ENCODE measurements at regions not wholly inside any gene's neighbourhood (a gene's known extent, or its start where the extent isn't known, plus 50 kb on each side); places are given as distances from the start of the nearest gene placed in this dataset.
"Not testable (repeated sequence)": the region's sequence is repeated elsewhere in the genome, so short reads cannot be mapped to it uniquely, and the experiment has no call there.

- DNase-seq = peak in 1 of 6 donors; percentile 31
Observed at GRCh38 chr2:239594019-239594771, 193.4 kb upstream of the HDAC4 start.

GRCh38 chr2:239593455-239593854 is 192.6 kb upstream of the HDAC4 start:
- no peak overlapping the region for H3K27ac ChIP-seq
- H3K27me3 ChIP-seq = no peaks in the 10 kb centered on the region
- WGBS, 2 donors = 78 to 90% methylated on average over 6 of the region's 6 CpGs
- no peak overlapping the region for H3K4me3 ChIP-seq
- no peaks in the 10 kb centered on the region for H3K9me3 ChIP-seq
- H3K4me1 ChIP-seq = no peaks in the 10 kb centered on the region
- TF ChIP-seq, protein P1, sequence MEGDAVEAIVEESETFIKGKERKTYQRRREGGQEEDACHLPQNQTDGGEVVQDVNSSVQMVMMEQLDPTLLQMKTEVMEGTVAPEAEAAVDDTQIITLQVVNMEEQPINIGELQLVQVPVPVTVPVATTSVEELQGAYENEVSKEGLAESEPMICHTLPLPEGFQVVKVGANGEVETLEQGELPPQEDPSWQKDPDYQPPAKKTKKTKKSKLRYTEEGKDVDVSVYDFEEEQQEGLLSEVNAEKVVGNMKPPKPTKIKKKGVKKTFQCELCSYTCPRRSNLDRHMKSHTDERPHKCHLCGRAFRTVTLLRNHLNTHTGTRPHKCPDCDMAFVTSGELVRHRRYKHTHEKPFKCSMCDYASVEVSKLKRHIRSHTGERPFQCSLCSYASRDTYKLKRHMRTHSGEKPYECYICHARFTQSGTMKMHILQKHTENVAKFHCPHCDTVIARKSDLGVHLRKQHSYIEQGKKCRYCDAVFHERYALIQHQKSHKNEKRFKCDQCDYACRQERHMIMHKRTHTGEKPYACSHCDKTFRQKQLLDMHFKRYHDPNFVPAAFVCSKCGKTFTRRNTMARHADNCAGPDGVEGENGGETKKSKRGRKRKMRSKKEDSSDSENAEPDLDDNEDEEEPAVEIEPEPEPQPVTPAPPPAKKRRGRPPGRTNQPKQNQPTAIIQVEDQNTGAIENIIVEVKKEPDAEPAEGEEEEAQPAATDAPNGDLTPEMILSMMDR (IDR thresholded peaks at IDR 0.05) = no peak
- peak in 1 of 6 donors; percentile 4 for DNase-seq
- ATAC-seq = no peak
- intact Hi-C loops (cut with DNase I) = no loop called here
- FAIRE-seq = no peak
- no peaks in the 10 kb centered on the region for H3K36me3 ChIP-seq

More at GRCh38 chr2:239594019-239594771, 193.4 kb upstream of the HDAC4 start:
- H3K4me3 ChIP-seq = no peak overlapping the region
- WGBS, 2 donors = 66 to 71% methylated on average over 17 of the region's 17 CpGs
- H3K9me3 ChIP-seq = no peaks in the 10 kb centered on the region
- no peaks in the 10 kb centered on the region for H3K4me1 ChIP-seq
- intact Hi-C loops (cut with DNase I) = no loop called here
- TF ChIP-seq, protein P1 (IDR thresholded peaks at IDR 0.05) = no peak
- FAIRE-seq = no peak
- no peaks in the 10 kb centered on the region for H3K36me3 ChIP-seq
- no peak for ATAC-seq
- H3K27me3 ChIP-seq = no peaks in the 10 kb centered on the region
- H3K27ac ChIP-seq = no peak overlapping the region

GRCh38 chr2:239592629-239593290 is 191.9 kb upstream of the HDAC4 start:
- FAIRE-seq; H3K27me3 ChIP-seq; H3K27ac ChIP-seq; H3K4me1 ChIP-seq; H3K9me3 ChIP-seq; intact Hi-C loops (cut with DNase I); DNase-seq; H3K4me3 ChIP-seq; ATAC-seq; H3K36me3 ChIP-seq: not testable (repeated sequence)
- 71 to 79% methylated on average over 10 to 16 of the region's 16 CpGs for WGBS, 2 donors

DNA sequence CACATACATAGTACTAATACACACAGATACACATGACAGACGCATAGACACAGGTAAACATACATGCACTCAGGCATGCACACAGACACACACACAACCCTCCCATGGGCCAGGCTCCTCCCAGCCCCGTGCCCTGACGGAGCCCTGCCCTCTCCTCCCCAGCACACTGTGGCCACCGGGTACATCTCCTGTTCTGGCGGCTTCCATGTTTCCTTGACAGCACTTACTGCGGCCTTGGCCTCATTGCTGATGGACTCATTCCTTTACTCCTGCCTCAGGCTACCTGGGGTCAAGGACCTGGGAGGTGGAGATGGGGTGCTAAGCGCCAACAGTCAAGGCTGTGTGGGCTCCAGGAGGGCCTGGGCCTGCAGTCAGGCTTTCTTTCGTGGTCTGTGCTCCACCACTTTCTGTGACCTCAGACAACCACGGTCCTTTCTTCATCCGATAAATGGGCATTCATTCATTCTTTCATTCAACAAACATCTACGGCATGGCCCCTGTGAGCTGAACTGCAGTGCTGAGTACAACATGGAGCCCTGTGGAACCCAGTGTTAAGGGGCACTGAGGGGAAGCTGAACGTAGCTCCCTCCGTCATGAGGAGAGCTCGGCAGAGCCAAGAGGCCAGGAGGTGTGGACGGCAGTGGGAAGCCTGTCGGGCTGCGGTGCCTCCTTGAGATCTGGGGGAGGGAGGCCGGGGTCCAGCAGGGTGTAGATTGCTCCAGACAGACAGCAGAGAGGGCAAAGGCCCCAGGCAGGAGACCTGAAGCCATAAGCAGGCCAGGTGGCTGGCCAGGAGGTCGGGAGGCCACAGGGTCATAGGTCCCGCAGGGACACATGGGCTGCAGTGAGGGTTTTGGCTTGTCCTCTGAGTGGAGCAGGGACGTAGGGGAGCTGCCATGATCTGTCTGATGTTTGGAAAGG is 190.4 kb upstream of the HDAC4 start:
- H3K27me3 ChIP-seq = no peaks in the 10 kb centered on the region
- no peaks in the 10 kb centered on the region for H3K9me3 ChIP-seq
- peak in 1 of 6 donors; percentile 34 for DNase-seq
- TF ChIP-seq, protein P1 (IDR thresholded peaks at IDR 0.05) = no peak
- 86 to 87% methylated on average over 21 of the region's 21 CpGs for WGBS, 2 donors
- intact Hi-C loops (cut with DNase I) = no loop called here
- no peak for FAIRE-seq
- no peak overlapping the region for H3K4me3 ChIP-seq
- no peak overlapping the region for H3K27ac ChIP-seq
- no peak for ATAC-seq
- no peaks in the 10 kb centered on the region for H3K36me3 ChIP-seq
- H3K4me1 ChIP-seq = no peaks in the 10 kb centered on the region

- 63 to 69% methylated on average over 5 of the region's 5 CpGs for WGBS, 2 donors
- TF ChIP-seq, protein P1 (IDR thresholded peaks at IDR 0.05) = no peak
- no peak overlapping the region for H3K27ac ChIP-seq
- DNase-seq (peak in 1 of 6 donors; percentile 22), ATAC-seq (no peak), FAIRE-seq (no peak)
- H3K4me3 ChIP-seq = no peak overlapping the region
- intact Hi-C loops (cut with DNase I) = no loop called here
- H3K4me1 ChIP-seq = no peaks in the 10 kb centered on the region
- H3K36me3 ChIP-seq = no peaks in the 10 kb centered on the region
- no peaks in the 10 kb centered on the region for H3K9me3 ChIP-seq
- no peaks in the 10 kb centered on the region for H3K27me3 ChIP-seq
Observed at GRCh38 chr2:239590276-239590675, 189.5 kb upstream of the HDAC4 start.

All from pancreas (tissue), 10 donors.